HCEC 1CT (cell line): ENCODE measurements at regions not wholly inside any gene's neighbourhood (a gene's known extent, or its start where the extent isn't known, plus 50 kb on each side); places are given as distances from the start of the nearest gene placed in this dataset.
"Not testable (repeated sequence)": the region's sequence is repeated elsewhere in the genome, so short reads cannot be mapped to it uniquely, and the experiment has no call there.

Experiments used
- DNase-seq: peaks from one replicate; pipeline ENCODE4 v3.0.0-alpha.2; 2017

- not testable (repeated sequence) for DNase-seq
These were observed 1811.4 kb downstream of the EFNA5 start for GRCh38 chr5:105859350-105859749.

GRCh38 chr5:105849701-105850100, 1821.0 kb downstream of the EFNA5 start:
- DNase-seq, result peak; percentile 69

DNA sequence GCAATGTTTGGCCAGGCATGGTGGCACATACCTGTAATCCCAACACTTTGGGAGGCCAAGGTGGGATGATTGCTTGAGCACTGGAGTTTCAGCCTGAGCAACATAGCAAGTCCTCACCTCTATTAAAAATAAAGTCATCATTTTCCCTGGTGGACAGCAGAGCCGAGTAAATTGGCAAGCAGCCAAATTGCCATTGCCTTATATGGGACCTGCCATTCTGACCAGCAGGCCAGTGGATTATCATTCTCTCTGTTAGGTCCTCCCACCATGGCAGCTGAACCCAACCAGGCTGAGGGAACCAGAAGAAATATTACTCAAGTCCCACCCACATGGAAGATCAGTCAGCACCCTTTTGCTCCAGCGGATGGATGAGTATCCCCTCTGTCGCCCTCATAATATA, 1829.9 kb downstream of the EFNA5 start:
- no peak for DNase-seq

GRCh38 chr5:105836887-105837286, 1833.8 kb downstream of the EFNA5 start:
- no peak for DNase-seq

DNA sequence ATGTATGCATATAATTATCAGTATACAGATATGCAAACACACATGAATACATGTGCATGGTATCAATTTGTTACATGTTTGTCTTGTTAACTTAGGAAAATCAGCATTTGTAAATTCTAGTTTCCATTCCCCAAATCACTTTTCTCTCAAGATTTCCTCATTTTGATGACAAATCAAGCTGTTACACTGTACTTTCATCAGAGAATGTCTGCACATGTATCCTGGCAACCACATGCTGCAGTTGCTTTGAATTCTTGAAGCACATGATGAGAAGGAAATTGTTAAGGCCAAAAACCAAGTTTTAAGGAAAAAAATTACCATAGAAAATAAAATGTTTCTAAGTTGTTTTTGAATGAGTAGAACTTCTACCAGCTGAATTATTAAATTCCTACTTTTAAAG, 1834.5 kb downstream of the EFNA5 start:
- DNase-seq, result peak; percentile 43

- no peak for DNase-seq
These were observed 1841.9 kb downstream of the EFNA5 start for GRCh38 chr5:105828821-105829220.

DNA sequence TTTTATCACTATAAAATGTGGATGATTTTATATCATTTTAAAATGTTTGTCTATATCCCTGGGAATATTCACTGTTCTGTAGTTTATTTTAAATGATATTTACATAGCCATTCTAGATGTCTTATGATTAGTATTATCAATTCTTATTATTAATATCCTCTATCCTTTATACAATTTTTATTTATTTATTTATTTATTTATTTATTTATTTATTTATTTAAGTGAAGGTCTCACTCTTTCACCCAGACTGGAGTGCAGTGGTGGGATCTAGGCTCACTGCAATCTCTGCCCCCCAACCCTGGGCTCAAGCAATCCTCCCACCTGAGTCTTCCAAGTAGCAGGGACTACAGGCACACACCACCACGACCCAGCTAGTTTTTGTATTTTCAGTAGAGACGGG, 1848.9 kb downstream of the EFNA5 start:
- no peak for DNase-seq

DNA sequence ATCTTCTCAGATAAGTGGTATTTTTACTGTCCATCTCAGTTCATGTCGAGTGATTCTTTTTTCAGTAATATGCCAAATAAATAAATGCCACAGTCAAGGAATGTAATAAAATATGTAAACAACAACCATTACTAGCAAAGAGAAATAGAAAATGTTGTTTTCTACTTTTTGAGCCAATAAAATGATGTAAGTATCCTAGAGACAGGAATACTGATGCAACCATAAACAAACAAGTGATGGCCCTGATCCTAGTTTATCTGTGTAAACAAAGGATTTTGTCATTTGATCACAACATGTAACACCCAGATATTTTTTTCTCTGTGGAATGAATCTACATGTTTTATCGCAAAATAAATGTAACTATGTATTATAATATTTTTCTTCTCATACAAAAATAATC, 1852.8 kb downstream of the EFNA5 start:
- peak; percentile 14 for DNase-seq

- no peak for DNase-seq
These were observed 1853.3 kb downstream of the EFNA5 start for GRCh38 chr5:105817416-105817815.

- DNase-seq, result peak; percentile 29
These were observed 1853.8 kb downstream of the EFNA5 start for GRCh38 chr5:105816961-105817360.

DNA sequence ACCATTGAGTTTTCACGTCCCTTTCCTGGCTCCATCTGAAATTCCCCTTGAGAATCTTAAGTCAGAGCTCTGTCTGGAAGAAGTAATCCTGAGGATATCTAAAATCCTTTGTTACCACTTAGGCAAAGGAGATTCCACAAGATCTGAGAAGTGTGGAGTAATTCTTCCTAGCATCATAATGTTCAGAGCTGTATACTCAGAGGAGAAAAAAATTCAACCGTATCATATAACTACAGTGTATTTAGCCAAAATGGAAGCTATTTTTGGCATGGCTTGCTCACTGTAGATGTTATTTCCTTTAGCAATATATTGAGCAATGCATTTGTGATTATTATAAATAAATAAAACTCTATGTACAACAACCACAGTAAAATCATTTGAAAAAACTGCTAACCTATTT, 1858.4 kb downstream of the EFNA5 start:
- DNase-seq, result peak; percentile 71

DNA sequence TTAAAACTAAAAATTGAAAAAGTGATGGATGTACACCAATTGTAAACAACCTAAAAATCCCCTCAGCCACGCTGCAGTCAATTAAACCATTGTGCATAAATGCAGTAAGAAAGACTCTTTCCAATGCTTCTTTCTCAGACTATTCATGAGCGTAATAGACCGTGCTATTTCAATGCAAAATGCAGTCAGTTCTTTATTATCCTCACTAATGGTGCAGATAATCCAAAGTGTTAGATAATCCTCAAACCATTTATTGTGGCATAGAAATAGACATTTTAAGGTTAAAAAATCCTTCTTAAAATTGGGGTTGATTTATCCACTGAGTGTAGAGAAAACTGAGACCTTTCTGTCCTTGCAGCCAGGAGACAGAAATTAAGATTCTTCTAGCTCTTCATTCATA, 1862.8 kb downstream of the EFNA5 start:
- no peak for DNase-seq

DNA sequence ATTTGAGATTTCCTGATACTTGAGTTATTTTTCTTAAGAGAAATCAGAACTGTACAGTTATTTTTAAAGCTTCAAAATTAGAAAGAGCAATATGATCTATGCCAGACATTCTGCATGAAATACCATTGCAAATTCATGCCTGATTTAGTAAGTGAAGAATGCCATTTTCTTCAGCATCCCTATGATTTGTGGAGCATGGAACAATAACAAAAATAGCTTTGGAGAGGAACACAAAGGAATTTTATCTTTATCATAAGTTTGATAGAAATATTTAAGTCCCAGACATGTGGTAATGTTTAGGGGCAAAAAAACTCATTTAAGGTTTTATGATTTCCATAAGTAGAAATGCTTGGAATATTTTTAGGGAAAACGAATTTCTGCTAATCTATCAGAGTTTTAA, 1863.4 kb downstream of the EFNA5 start:
- DNase-seq, result no peak

DNA sequence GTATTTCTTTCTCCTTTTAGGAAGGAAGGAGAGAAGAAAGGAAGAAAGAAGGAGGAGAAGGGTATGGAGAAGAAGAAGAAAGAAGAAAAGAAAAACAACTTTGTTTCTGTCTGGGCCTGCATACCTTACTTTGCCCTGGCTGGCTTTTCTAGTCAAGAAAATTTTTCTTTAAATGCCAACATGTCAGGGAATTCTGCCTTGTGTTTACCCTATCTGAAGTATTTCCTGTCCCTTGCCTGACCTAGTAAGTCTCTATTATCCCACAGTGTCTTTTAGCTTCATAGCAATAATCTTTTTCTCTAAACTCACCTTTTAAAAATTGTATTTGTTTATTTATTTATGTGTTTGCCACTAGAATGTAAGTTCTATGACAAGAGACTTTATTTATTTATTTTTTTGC, 1864.1 kb downstream of the EFNA5 start:
- no peak for DNase-seq

GRCh38 chr5:105803431-105803830, 1867.3 kb downstream of the EFNA5 start:
- no peak for DNase-seq

- DNase-seq, result no peak
These were observed 1876.2 kb downstream of the EFNA5 start for GRCh38 chr5:105794578-105794977.

- DNase-seq, result no peak
These were observed 1881.5 kb downstream of the EFNA5 start for GRCh38 chr5:105789246-105789645.

- DNase-seq, result no peak
These were observed 1886.9 kb downstream of the EFNA5 start for GRCh38 chr5:105783811-105784210.

DNA sequence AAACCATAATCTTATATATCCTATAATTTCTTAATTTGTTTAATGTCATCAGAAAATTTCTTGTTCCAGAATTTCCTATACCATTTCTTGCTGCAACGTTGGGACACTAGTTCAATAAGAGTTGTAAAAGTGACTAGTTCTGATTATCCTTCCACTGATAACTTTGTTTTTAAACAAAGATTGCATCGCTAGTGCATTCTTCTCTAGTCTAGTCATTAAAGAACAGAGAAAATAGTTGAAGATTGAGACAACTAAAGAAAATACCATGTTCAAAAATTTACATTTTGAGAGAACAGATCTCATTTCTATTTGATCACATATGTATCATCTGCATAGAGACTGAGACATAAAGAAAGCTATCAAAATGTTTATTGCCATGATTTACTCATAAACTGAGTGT, 1888.2 kb downstream of the EFNA5 start:
- DNase-seq, result no peak

DNA sequence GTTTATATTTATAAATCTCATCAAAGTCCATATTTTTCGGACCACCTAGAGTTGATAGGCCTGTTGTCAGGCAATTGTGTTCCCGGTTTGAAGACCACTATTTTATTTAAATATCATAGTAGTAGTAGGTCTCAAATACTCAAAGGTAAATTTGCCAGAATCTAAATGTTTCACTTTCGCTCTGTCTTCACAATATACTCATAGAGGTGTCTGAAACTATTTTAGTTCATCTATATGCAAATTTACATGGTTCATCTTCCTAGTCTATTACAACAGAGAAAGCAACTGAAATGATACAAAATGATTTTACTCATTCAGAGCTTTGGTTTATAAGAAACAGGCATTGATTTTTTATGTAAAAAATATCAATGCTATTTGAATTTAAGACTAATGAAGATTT, 1897.5 kb downstream of the EFNA5 start:
- DNase-seq, result no peak

- no peak for DNase-seq
These were observed 1903.5 kb downstream of the EFNA5 start for GRCh38 chr5:105767267-105767666.

GRCh38 chr5:105762728-105763127, 1908.0 kb downstream of the EFNA5 start:
- no peak for DNase-seq

GRCh38 chr5:105754056-105754455, 1916.7 kb downstream of the EFNA5 start:
- no peak for DNase-seq

- peak; percentile 38 for DNase-seq
These were observed 1917.9 kb downstream of the EFNA5 start for GRCh38 chr5:105752801-105753200.

DNA sequence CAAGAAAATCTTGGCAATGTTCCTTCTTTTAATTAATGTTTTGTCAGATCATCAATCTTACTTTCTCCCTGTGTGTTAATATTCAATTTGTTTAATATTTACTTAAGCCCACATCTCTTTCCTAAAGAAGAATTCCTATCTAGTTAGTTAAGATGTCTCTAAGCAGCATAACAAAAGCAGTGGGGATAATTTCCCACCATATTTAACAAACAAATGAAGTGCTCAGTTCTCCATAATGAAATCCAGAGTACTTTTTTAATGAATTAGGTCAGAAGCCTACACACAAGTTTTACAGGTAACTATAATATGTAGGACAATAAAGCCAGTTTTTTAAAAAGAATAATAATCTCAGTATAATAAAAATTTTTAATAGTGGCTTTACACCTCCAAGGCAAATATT, 1918.8 kb downstream of the EFNA5 start:
- DNase-seq, result no peak

GRCh38 chr5:105745111-105745510, 1925.6 kb downstream of the EFNA5 start:
- no peak for DNase-seq
